ENCODE measurements at regions not wholly inside any gene's neighbourhood (a gene's known extent, or its start where the extent isn't known, plus 50 kb on each side); places are given as distances from the start of the nearest gene placed in this dataset.

GRCh38 chr12:92359581-92360209 lies 214.0 kb upstream of the BTG1 start:
- no peak for DNase-seq (ENCODE audit: low spot score)

- DNase-seq (ENCODE audit: low spot score) = no peak
Observed at GRCh38 chr12:92357584-92358261, 212.1 kb upstream of the BTG1 start.

GRCh38 chr12:92356425-92356824 lies 210.8 kb upstream of the BTG1 start:
- peak; percentile 10 for DNase-seq (ENCODE audit: low spot score)

- no peak for DNase-seq (ENCODE audit: low spot score)
Observed at GRCh38 chr12:92349635-92350034, 204.0 kb upstream of the BTG1 start.

GRCh38 chr12:92342574-92342973 lies 196.9 kb upstream of the BTG1 start:
- DNase-seq (ENCODE audit: low spot score) = no peak

GRCh38 chr12:92341065-92341668 lies 195.5 kb upstream of the BTG1 start:
- DNase-seq (ENCODE audit: low spot score) = no peak

- no peak for DNase-seq (ENCODE audit: low spot score)
Observed at GRCh38 chr12:92340441-92341064, 194.9 kb upstream of the BTG1 start.

- DNase-seq (ENCODE audit: low spot score) = no peak
Observed at GRCh38 chr12:92340003-92340402, 194.4 kb upstream of the BTG1 start.

GRCh38 chr12:92339198-92339821 lies 193.7 kb upstream of the BTG1 start:
- no peak for DNase-seq (ENCODE audit: low spot score)

- DNase-seq (ENCODE audit: low spot score) = peak; percentile 5
Observed at GRCh38 chr12:92338671-92339070, 193.0 kb upstream of the BTG1 start.

- no peak for DNase-seq (ENCODE audit: low spot score)
Observed at GRCh38 chr12:92338102-92338501, 192.5 kb upstream of the BTG1 start.

- no peak for DNase-seq (ENCODE audit: low spot score)
Observed at GRCh38 chr12:92337128-92337527, 191.5 kb upstream of the BTG1 start.

- no peak for DNase-seq (ENCODE audit: low spot score)
Observed at GRCh38 chr12:92336641-92337040, 191.0 kb upstream of the BTG1 start.

GRCh38 chr12:92335831-92336230 lies 190.2 kb upstream of the BTG1 start:
- no peak for DNase-seq (ENCODE audit: low spot score)

GRCh38 chr12:92334552-92334951 lies 188.9 kb upstream of the BTG1 start:
- no peak for DNase-seq (ENCODE audit: low spot score)

- DNase-seq (ENCODE audit: low spot score) = no peak
Observed at GRCh38 chr12:92332552-92332951, 186.9 kb upstream of the BTG1 start.

- no peak for DNase-seq (ENCODE audit: low spot score)
Observed at GRCh38 chr12:92331383-92331782, 185.7 kb upstream of the BTG1 start.

GRCh38 chr12:92330654-92331053 lies 185.0 kb upstream of the BTG1 start:
- no peak for DNase-seq (ENCODE audit: low spot score)

- no peak for DNase-seq (ENCODE audit: low spot score)
Observed at GRCh38 chr12:92326877-92327276, 181.2 kb upstream of the BTG1 start.

GRCh38 chr12:92324849-92325500 lies 179.3 kb upstream of the BTG1 start:
- DNase-seq (ENCODE audit: low spot score) = no peak

- DNase-seq (ENCODE audit: low spot score) = peak; percentile 31
Observed at GRCh38 chr12:92312463-92312964, 166.9 kb upstream of the BTG1 start.
